ENCODE measurements at regions not wholly inside any gene's neighbourhood (a gene's known extent, or its start where the extent isn't known, plus 50 kb on each side); places are given as distances from the start of the nearest gene placed in this dataset.
"Not testable (repeated sequence)": the region's sequence is repeated elsewhere in the genome, so short reads cannot be mapped to it uniquely, and the experiment has no call there.

DNA sequence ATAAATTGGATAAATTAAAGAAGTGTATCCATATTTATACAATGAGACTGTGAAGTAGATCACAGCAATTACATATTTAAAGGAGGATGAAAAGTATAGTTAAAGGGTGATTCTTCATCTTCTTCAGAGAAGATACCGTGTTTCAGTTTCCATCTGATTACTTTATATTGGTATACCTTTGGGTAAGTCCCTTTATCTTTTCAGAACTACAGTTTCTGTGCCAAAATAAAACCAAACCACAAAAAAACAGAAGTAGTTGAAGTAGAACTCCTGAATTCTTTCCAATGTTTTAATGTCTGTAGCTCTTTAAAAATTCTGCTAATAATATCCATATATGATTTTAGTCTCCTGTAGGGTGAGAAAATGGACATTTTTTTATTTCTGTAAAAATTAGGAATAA, 231.2 kb upstream of the LINC00305 start:
- Histone ChIP-seq H3K4me1 (ENCODE audit: control insufficient read depth, insufficient read depth, low read length) (no peaks in the 10 kb centered on the region), H3K4me3 (ENCODE audit: low read length) (no peak overlapping the region), H3K27ac (ENCODE audit: low read depth, low read length) (no peak overlapping the region), H3K36me3 (ENCODE audit: control insufficient read depth, insufficient read depth, low read length) (no peaks in the 10 kb centered on the region), H3K9ac (ENCODE audit: low read length) (no peak overlapping the region), H3K27me3 (ENCODE audit: control insufficient read depth, insufficient read depth, low read length) (no peaks in the 10 kb centered on the region)

DNA sequence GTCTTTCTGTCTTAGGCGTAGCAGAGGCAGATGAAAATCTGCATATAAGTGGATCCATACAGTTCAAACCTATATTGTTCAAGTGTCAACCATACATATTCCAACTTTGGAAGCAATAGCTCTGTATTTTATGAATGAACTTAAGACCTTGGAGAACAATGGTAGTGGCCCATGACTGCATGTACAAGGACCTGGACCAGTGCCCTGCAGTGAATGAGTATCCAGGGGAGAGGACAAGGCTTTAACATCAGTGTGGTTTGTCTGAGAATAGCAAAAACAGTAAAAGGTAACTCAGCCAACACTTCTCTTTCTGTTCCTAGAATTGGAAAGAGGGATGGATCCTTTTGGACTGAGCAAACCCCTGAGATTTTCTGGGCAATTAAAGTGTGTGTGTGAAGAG, 230.8 kb upstream of the LINC00305 start:
- H3K9ac ChIP-seq (ENCODE audit: low read length), result no peak overlapping the region
- H3K4me1 ChIP-seq (ENCODE audit: control insufficient read depth, insufficient read depth, low read length), result no peaks in the 10 kb centered on the region
- H3K36me3 ChIP-seq (ENCODE audit: control insufficient read depth, insufficient read depth, low read length), result no peaks in the 10 kb centered on the region
- no peaks in the 10 kb centered on the region for H3K27me3 ChIP-seq (ENCODE audit: control insufficient read depth, insufficient read depth, low read length)
- H3K27ac ChIP-seq (ENCODE audit: low read depth, low read length), result no peak overlapping the region
- H3K4me3 ChIP-seq (ENCODE audit: low read length), result no peak overlapping the region

DNA sequence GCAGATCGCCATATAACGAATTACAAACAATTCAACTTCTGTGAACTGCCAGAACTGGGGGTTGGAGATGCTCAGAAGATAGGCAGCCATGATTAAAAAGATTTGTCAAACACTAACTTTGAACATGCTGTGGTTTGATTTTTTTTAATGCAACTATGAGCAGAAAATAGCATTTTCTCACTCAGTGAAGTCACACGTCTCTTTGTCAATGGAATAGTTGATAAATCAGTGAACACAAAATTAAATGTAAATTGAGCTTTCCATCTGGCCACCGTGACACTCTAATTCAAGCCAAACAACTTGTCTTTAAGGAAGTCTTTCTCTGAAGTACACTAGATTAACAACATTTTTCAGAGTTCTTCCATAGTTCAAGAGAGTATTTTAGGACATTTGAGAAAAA, 228.6 kb upstream of the LINC00305 start:
- H3K36me3 ChIP-seq (ENCODE audit: control insufficient read depth, insufficient read depth, low read length), result no peaks in the 10 kb centered on the region
- H3K4me3 ChIP-seq (ENCODE audit: low read length), result no peak overlapping the region
- H3K27me3 ChIP-seq (ENCODE audit: control insufficient read depth, insufficient read depth, low read length), result no peaks in the 10 kb centered on the region
- no peaks in the 10 kb centered on the region for H3K4me1 ChIP-seq (ENCODE audit: control insufficient read depth, insufficient read depth, low read length)
- no peak overlapping the region for H3K9ac ChIP-seq (ENCODE audit: low read length)
- no peak overlapping the region for H3K27ac ChIP-seq (ENCODE audit: low read depth, low read length)

DNA sequence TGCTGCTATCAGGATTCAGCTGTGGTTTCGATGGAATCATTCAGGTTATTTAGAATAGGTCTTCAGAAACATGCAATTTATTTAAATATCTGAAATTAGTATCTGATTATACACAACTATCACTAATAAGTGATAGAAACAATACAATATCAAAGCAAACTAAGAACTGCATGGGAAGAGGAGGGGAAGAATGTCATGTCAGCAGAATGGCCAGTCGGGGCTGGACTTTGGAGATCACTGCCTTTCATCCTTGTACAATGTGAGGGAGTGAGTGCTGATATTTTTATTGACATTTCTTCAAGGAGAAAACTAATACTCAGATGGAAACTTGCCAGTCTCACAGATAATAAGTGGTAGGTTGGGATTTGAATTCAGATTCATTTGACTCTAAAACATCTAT, 224.0 kb upstream of the LINC00305 start:
- no peak overlapping the region for H3K4me3 ChIP-seq (ENCODE audit: low read length)
- no peaks in the 10 kb centered on the region for H3K4me1 ChIP-seq (ENCODE audit: control insufficient read depth, insufficient read depth, low read length)
- H3K9ac ChIP-seq (ENCODE audit: low read length), result no peak overlapping the region
- H3K36me3 ChIP-seq (ENCODE audit: control insufficient read depth, insufficient read depth, low read length), result no peaks in the 10 kb centered on the region
- no peak overlapping the region for H3K27ac ChIP-seq (ENCODE audit: low read depth, low read length)
- no peaks in the 10 kb centered on the region for H3K27me3 ChIP-seq (ENCODE audit: control insufficient read depth, insufficient read depth, low read length)

DNA sequence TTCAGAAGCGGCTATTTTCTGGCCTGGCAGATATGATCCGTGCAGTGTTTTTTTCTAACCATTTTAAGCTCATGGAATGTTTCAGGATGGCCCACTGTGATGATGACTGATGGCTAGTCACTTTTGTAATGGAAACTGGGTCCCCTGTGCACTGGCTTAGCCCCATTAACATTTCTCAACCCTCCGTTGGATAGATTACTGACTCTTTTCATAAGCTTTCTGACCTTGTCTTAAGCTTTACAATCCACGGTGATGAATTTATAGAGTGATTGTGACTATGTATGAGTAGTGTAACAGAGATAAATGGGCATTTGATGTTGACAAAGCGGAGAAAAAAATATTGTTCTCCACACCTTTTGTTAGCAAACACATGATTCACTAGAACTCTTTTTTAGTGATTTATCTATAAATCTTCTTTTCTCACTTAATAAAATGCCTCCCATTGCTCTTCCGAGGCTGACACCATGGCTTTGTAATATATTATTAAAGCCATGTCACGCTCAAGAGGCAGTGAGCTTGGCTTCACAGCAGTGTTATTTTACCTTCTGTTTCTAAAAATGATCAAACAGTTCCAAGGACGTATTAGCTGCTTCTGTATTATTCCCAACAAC, 221.0 kb upstream of the LINC00305 start:
- H3K9ac ChIP-seq (ENCODE audit: low read length); H3K4me3 ChIP-seq (ENCODE audit: low read length); H3K4me1 ChIP-seq (ENCODE audit: control insufficient read depth, insufficient read depth, low read length); H3K27me3 ChIP-seq (ENCODE audit: control insufficient read depth, insufficient read depth, low read length); H3K36me3 ChIP-seq (ENCODE audit: control insufficient read depth, insufficient read depth, low read length); H3K27ac ChIP-seq (ENCODE audit: low read depth, low read length): not testable (repeated sequence)

DNA sequence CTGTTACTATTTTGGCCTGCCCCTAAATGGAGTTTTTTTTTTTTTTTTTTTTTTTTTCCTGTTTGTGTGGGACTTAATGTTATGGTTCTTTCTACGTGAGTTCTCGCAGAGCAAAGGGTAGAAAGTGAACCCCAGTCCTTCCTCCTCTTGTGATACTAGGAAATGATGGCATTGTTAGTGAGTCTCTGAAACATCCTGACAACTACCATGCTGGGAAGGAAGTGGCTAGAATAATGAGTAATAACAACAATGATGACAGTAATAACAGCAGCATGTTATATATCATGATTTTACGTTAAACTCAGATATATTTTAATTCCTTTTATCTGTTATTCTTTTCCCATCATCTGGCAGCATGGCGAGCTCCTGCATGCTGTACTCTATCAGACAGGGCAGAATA, 216.2 kb upstream of the LINC00305 start:
- Histone ChIP-seq H3K4me1 (ENCODE audit: control insufficient read depth, insufficient read depth, low read length) (no peaks in the 10 kb centered on the region), H3K4me3 (ENCODE audit: low read length) (no peak overlapping the region), H3K9ac (ENCODE audit: low read length) (no peak overlapping the region), H3K27me3 (ENCODE audit: control insufficient read depth, insufficient read depth, low read length) (no peaks in the 10 kb centered on the region), H3K36me3 (ENCODE audit: control insufficient read depth, insufficient read depth, low read length) (no peaks in the 10 kb centered on the region), H3K27ac (ENCODE audit: low read depth, low read length) (no peak overlapping the region)

DNA sequence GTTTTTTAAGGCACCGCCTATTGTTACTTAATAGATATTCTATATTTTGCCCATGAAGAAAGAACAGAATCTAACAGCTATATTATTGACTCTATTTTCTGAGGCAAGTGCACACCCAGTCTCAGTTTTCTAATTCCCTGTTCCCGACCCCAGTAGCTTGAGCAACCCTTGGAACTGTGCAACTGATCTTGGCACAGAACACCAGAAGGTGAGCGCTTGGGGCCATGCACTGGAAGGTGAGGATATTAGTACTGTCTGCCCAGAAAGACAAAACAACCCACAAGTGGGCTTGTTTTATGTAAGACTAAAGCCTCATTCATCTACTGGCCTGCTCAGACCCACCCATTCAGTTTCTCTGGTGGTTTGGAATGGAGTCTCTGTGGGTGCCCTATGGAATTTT, 188.8 kb upstream of the LINC00305 start:
- no peaks in the 10 kb centered on the region for H3K4me1 ChIP-seq (ENCODE audit: control insufficient read depth, insufficient read depth, low read length)
- H3K4me3 ChIP-seq (ENCODE audit: low read length), result no peak overlapping the region
- no peaks in the 10 kb centered on the region for H3K36me3 ChIP-seq (ENCODE audit: control insufficient read depth, insufficient read depth, low read length)
- no peak overlapping the region for H3K9ac ChIP-seq (ENCODE audit: low read length)
- no peaks in the 10 kb centered on the region for H3K27me3 ChIP-seq (ENCODE audit: control insufficient read depth, insufficient read depth, low read length)
- H3K27ac ChIP-seq (ENCODE audit: low read depth, low read length), result no peak overlapping the region

DNA sequence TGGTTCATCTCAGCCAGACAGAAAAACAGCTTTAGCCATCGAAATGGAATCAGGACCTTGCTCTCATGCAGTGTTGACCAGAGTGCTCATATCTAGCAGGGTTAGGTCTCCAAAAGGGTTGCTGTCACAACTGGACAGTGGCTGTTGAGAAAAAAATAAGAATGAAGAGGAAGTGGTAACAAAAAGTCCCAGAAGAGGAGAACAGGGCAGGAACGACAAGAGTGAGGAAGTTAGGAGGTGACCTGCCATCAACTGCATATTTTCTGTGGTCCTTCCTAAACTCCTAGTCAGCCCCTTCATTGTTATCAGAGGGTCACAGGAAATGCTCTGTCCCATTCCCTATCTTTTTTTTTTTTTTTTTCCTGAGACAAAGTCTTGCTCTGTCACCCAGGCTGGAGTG, 188.1 kb upstream of the LINC00305 start:
- Histone ChIP-seq H3K36me3 (ENCODE audit: control insufficient read depth, insufficient read depth, low read length) (no peaks in the 10 kb centered on the region), H3K4me3 (ENCODE audit: low read length) (no peak overlapping the region), H3K27ac (ENCODE audit: low read depth, low read length) (no peak overlapping the region), H3K27me3 (ENCODE audit: control insufficient read depth, insufficient read depth, low read length) (no peaks in the 10 kb centered on the region), H3K9ac (ENCODE audit: low read length) (no peak overlapping the region), H3K4me1 (ENCODE audit: control insufficient read depth, insufficient read depth, low read length) (no peaks in the 10 kb centered on the region)

DNA sequence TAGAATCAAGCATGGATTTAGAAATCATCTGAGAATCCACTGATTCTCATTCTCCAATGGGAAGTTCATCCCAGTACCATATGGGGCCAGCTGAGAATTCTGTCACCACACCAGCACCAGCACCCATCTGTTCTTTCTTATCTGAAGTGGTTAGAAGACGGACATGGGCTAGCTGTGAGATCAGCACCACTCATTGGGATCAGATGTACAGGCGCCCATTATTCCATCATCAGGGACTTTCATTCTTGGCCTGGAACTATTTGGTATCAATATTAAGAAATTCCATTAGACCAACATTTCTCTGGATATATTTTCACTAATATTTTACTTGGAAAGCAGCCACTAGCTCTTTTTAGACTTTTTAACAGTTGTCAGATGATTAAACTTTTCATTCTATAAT, 185.9 kb upstream of the LINC00305 start:
- H3K27ac ChIP-seq (ENCODE audit: low read depth, low read length), result no peak overlapping the region
- H3K4me3 ChIP-seq (ENCODE audit: low read length), result no peak overlapping the region
- H3K27me3 ChIP-seq (ENCODE audit: control insufficient read depth, insufficient read depth, low read length), result no peaks in the 10 kb centered on the region
- H3K4me1 ChIP-seq (ENCODE audit: control insufficient read depth, insufficient read depth, low read length), result no peaks in the 10 kb centered on the region
- no peaks in the 10 kb centered on the region for H3K36me3 ChIP-seq (ENCODE audit: control insufficient read depth, insufficient read depth, low read length)
- H3K9ac ChIP-seq (ENCODE audit: low read length), result no peak overlapping the region

DNA sequence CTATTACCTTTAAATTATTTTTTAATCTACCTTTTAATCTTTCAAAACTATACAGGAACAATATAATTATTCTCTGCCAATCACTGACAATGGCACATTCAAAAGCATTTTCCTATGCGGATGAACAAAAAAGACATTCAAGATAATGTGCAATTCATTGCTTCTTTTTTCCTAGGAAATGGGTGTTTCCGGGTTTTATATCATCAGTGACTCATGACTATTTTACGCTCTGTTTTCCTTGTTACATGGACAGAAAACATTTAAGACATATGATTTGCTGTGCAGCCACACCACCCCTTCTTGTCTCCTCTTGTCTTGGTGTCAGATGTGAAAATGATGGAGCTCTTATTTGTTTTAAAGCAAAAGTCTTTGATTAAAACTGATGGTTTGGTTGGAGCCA, 184.7 kb upstream of the LINC00305 start:
- H3K4me1 ChIP-seq (ENCODE audit: control insufficient read depth, insufficient read depth, low read length), result no peaks in the 10 kb centered on the region
- no peak overlapping the region for H3K27ac ChIP-seq (ENCODE audit: low read depth, low read length)
- H3K36me3 ChIP-seq (ENCODE audit: control insufficient read depth, insufficient read depth, low read length), result no peaks in the 10 kb centered on the region
- no peaks in the 10 kb centered on the region for H3K27me3 ChIP-seq (ENCODE audit: control insufficient read depth, insufficient read depth, low read length)
- no peak overlapping the region for H3K4me3 ChIP-seq (ENCODE audit: low read length)
- no peak overlapping the region for H3K9ac ChIP-seq (ENCODE audit: low read length)

DNA sequence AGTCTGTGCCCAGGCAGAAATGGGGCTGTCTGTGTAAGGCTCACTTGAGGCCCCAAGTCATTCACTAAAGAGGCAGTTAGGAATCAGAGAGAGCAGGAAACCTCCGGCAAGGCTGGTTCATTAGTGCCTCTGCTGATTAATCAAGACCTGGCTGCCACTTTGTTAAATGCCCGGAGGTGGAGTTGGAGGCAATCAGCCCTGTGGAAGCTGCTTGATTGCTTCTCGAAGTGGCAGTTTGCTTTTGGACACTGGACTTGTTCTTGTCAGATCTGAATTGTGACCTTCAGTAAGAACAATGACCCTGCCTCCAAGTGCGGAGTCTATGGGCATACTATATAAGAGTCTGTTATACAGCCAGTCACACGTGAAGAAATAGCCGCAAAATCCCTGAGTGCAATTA, 183.9 kb upstream of the LINC00305 start:
- Histone ChIP-seq H3K4me1 (ENCODE audit: control insufficient read depth, insufficient read depth, low read length) (no peaks in the 10 kb centered on the region), H3K9ac (ENCODE audit: low read length) (no peak overlapping the region), H3K36me3 (ENCODE audit: control insufficient read depth, insufficient read depth, low read length) (no peaks in the 10 kb centered on the region), H3K4me3 (ENCODE audit: low read length) (no peak overlapping the region), H3K27me3 (ENCODE audit: control insufficient read depth, insufficient read depth, low read length) (no peaks in the 10 kb centered on the region), H3K27ac (ENCODE audit: low read depth, low read length) (no peak overlapping the region)

DNA sequence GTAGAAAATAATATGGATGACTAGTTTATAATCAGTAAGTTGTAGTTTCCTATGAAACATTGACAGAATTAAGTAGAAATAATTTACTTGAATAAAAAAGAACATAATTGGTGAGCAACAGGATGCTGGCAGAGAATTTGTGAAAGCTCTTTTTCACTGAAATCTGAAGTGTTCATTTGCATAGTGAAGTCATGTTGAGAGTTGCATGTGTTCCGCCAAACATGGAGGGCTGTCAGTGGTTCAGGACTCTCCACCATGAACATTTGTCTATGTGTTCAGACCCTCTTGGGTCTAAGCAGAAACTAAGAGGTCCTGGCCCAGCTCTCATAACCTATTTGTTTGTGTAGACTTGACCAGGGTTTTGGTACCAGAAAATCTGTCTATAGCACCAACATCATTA, 182.5 kb upstream of the LINC00305 start:
- Histone ChIP-seq H3K27ac (ENCODE audit: low read depth, low read length) (no peak overlapping the region), H3K9ac (ENCODE audit: low read length) (no peak overlapping the region), H3K4me1 (ENCODE audit: control insufficient read depth, insufficient read depth, low read length) (no peaks in the 10 kb centered on the region), H3K27me3 (ENCODE audit: control insufficient read depth, insufficient read depth, low read length) (no peaks in the 10 kb centered on the region), H3K36me3 (ENCODE audit: control insufficient read depth, insufficient read depth, low read length) (no peaks in the 10 kb centered on the region), H3K4me3 (ENCODE audit: low read length) (no peak overlapping the region)

DNA sequence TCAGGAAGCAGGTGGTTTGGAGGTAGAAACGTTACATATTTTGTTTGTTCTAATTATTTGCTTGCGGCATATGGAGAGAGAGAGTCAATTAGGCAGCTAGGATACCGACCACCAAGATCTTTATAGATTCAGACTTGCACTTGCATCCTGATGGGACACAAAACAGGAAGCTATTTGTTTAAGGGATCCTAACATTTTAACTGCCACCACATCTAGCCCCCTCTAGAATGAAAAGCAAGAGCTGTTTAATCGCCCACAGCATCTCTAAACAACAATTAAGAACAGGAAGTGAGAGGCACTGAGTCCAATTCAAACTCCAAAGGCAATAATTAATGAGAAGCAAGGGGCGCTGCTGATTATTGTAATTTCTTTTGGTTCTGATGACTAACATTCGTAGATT, 182.0 kb upstream of the LINC00305 start:
- no peak overlapping the region for H3K9ac ChIP-seq (ENCODE audit: low read length)
- no peak overlapping the region for H3K27ac ChIP-seq (ENCODE audit: low read depth, low read length)

More for the DNA sequence above, 182.0 kb upstream of the LINC00305 start:
- H3K36me3 ChIP-seq (ENCODE audit: control insufficient read depth, insufficient read depth, low read length), result no peaks in the 10 kb centered on the region
- no peak overlapping the region for H3K4me3 ChIP-seq (ENCODE audit: low read length)
- no peaks in the 10 kb centered on the region for H3K27me3 ChIP-seq (ENCODE audit: control insufficient read depth, insufficient read depth, low read length)
- H3K4me1 ChIP-seq (ENCODE audit: control insufficient read depth, insufficient read depth, low read length), result no peaks in the 10 kb centered on the region
